GM11168 (cell line): ENCODE measurements at regions not wholly inside any gene's neighbourhood (a gene's known extent, or its start where the extent isn't known, plus 50 kb on each side); places are given as distances from the start of the nearest gene placed in this dataset.
"Not testable (repeated sequence)": the region's sequence is repeated elsewhere in the genome, so short reads cannot be mapped to it uniquely, and the experiment has no call there.

Source experiments
- in situ Hi-C: fragments of 300-500 bp; cut with MboI; formaldehyde crosslinking; loops from one replicate; pipeline ENCODE4 v1.12.0; 2022; ENCODE audit warnings: low sequenced_read_pairs; ENCODE audit not compliant: unreplicated experiment

GRCh38 chr7:79739036-79739709 is 285.7 kb upstream of the MAGI2 start:
- in situ Hi-C loops = not testable (repeated sequence)

- in situ Hi-C loops = no loop called here
Measured at GRCh38 chr7:79736418-79736817, 283.0 kb upstream of the MAGI2 start.

- in situ Hi-C loops = no loop called here
Measured at GRCh38 chr7:79735012-79735411, 281.5 kb upstream of the MAGI2 start.

DNA sequence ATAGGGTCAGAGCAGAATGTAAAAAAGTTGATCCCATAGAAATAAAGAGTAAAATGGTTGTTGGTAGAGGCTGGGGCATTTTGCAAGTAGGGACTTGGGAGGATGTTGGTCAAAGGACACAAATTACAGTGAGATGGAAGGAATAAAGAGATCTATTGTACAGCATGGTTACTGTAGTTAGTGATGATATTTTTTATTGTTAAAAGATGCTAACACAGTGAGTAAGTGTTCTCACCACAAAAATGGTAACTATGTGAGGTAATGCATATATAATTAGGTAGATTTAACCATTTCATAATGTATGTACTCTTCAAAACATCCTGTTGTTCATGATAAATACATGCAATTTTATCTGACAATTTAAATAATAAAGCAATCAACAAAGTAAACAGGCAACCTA is 280.7 kb upstream of the MAGI2 start:
- in situ Hi-C loops = no loop called here

GRCh38 chr7:79732535-79732934 is 279.1 kb upstream of the MAGI2 start:
- in situ Hi-C loops = no loop called here

GRCh38 chr7:79730971-79731370 is 277.5 kb upstream of the MAGI2 start:
- in situ Hi-C loops = no loop called here

DNA sequence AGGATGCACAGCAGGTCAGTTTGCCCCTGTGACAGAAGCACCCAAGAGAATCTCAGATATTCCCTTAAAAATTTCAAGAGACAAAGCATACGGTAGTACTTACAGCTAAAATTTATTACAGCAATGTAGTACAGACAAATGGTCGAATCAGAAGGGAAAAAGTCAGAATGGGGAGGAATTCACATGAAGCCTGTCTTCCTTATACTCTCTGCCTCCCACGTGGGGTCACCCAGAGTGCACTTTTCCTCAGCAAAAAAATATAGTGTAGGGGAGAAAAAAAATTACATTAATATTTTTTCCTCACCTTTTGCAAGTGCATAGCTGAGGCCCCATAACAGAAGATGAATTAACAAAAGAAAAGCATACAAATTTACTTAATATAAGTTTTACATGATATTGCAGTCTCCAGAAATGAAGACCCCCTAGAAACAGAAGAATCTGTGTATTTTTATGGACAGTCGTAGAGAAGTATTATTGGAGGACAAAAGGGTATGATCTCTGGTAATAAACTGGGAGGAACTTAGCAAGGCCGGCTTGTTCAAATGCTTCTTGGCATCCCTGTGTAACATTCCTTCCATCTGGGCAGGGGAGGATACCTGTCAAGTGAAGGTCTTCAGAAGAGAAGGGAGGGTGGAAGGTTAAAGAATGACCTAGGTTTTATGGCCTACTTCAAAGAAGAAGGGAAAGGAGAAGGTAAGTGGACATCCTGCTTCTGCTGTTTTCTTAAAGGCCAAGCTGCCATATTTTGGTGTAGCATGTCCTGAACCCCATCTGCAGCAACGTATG is 270.6 kb upstream of the MAGI2 start:
- in situ Hi-C loops = no loop called here

GRCh38 chr7:79722217-79722616 is 268.8 kb upstream of the MAGI2 start:
- in situ Hi-C loops = no loop called here

GRCh38 chr7:79719216-79719615 is 265.7 kb upstream of the MAGI2 start:
- in situ Hi-C loops = no loop called here

DNA sequence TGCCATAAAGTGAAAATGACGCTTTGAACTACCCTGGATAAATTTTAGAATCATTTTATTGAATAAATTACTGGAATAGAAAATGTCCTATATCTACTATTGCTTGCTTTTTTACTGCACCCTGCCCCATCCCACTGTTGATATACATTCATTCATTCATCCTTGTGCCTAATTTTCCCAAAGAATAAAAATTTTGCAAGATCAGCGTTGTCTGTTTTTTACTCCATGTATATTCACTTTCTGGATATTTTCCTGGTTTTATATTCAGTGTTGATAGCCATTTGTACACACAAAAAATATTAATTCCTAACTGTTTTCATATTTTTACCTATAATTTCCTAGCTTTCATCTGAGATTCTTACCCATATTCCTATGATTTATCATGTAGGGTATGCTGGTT is 262.9 kb upstream of the MAGI2 start:
- in situ Hi-C loops = no loop called here

DNA sequence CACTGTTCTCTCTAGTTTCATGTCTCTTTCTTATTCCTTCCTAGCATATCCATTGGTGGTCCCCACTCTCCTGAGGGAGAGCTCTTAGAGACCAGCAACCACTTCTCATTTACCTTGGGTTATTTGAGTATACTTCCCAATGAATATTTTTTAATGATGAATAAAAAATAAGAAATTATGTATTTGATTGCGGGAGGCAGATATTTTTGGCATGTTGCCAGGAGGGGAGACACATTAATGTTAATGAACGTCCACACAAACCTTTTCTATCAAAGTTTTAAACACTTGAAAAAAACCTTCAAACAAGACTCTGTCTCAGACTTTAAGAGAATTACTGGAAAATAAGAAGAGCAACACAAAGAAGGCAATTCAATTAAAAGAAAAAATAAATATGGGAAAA is 260.6 kb upstream of the MAGI2 start:
- in situ Hi-C loops = no loop called here

- in situ Hi-C loops = no loop called here
Measured at GRCh38 chr7:79713276-79713675, 259.8 kb upstream of the MAGI2 start.

- in situ Hi-C loops = no loop called here
Measured at GRCh38 chr7:79711660-79712059, 258.2 kb upstream of the MAGI2 start.

DNA sequence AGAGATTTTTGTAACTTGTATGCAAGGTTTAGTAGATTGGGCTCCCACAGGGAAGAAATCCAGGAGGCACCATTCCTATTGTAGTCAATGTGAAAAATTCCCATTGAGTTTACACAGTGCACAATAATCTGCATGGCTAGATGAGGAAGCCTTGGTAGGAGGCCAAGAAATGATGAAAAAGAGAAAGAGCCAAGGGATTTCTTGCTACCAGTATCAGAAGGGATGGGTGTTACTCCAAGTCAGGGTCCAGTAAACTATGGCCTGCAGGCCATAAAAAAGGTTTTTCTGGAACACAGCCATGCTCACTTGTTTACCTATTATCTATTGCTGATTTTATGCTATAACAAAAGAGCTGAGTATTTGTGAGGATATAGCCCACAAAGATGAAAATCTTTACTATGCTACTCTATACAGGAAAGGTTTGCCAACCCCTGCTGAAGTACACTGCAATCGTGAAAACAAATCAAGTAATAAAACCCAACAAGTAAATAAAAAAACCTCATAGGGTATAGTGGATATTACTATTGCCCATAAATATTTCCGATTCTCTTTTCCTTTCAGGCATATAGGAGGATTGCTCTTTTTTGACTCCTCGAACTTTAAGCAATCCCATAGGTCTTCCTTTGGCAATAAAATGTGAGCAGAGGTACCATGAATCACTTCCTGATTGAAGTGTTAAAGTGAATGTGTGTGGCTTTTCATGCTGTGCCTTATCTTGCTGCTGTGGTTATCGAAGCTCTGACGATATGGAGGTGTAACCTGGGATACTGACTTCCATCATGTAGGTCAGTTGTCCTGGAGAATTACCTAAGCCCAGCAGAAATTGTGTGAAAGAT is 256.3 kb upstream of the MAGI2 start:
- in situ Hi-C loops = no loop called here

DNA sequence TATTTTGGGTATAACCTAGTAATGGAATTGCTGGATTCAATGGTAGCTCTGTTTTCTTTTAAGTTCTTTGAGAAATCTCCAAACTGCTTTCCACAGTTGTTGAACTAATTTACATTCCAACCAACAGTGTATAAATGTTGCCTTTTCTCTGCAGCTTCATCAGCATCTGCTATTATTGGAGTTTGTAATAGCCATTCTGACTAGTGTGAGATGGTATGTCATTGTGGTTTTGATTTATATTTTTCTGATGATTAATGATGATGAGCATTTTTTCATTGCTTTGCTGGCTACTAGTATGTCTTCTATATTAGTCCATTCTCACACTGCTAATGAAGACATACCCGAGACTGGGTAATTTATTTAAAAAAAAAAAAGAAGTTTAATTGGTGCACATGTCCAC is 248.6 kb upstream of the MAGI2 start:
- in situ Hi-C loops = no loop called here

DNA sequence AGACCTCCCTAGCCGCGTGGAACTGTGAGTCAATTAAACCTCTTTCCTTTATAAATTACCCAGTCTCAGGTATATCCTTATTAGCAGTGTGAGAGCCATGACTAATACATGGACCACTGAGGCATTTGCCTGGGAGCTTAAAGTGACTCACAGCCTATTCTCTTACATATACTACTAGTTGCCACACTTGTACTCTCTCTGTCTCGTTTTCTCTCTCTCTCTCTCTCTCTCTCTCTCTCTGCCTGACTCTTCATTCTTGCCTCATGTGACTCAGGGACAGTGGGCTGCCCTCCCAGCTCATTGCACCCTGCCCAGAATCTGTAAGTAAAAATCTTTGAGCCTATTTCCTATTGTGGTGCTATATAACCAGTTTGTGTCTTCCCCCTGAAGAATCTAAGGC is 238.5 kb upstream of the MAGI2 start:
- in situ Hi-C loops = no loop called here

- in situ Hi-C loops = no loop called here
Measured at GRCh38 chr7:79691074-79691473, 237.6 kb upstream of the MAGI2 start.

GRCh38 chr7:79684384-79684783 is 230.9 kb upstream of the MAGI2 start:
- in situ Hi-C loops = no loop called here

DNA sequence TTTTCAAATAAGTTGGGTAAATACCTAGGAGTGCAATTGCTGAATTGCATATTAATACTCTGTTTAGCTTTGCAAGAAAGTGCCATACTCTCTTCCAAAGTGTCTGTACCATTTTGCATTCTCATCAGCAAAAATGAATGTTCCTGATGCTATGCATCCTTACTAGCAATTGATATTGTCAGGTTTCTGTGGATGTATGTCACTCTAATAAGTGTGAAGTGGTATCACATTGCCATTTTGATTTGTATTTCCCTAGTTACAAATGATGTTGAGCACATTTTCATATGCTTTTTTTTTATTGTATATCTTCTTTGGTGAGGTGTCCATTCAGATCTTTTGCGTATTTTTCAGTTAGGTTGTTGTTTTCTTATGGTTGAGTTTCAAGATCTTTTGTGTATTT is 230.4 kb upstream of the MAGI2 start:
- in situ Hi-C loops = no loop called here

DNA sequence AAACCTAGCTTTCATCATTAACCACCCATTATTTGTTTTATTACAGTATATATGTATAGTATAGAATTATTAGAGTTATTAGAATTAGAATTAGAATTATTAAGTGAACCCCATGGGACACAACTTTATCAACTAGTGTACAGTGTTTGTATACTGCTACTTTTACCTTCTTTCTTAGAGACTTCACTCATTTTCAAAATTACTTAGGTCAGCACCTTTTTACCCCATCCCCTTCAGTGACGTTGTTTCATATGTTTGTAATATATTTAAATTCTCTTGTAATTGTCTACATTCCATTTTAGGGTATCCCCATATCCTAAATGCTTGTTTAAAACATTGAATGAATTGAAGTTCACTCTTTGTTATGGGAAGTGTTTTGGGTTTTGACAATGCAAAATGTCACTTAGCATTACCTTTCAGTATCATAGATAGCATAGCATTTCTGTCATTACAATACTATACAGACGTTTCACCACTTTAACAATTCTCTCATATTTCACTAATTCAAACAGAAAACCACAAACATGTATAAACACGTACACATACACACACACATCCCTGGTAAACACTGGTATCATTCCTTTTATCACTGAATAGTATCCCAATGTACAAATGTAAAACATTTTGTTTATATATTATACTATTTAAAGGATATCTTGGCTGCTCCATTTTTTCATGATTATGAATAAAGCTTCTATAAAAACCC is 229.9 kb upstream of the MAGI2 start:
- in situ Hi-C loops = no loop called here

DNA sequence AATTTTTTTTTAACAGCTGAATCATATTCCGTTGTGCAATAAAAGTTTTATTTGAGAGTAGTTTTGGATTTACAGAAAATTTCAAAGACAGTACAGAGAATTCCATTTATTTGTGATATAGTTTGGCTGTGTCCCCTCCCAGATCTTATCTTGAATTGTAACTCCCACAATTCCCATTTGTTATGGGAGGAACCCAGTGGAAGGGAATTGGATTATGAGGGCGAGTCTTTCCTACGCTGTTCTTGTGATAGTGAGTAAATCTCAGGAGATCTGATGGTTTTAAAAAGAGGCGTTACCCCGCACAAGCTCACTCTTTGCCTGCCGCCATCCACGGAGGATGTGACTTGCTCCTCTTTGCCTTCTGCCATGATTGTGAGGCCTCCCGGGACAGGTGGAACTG is 228.0 kb upstream of the MAGI2 start:
- in situ Hi-C loops = no loop called here
